Renal cortical epithelial cell (primary cell): ENCODE measurements at regions not wholly inside any gene's neighbourhood (a gene's known extent, or its start where the extent isn't known, plus 50 kb on each side); places are given as distances from the start of the nearest gene placed in this dataset.

Experiments used
- DNase-seq: peaks from one replicate; pipeline ENCODE4 v3.0.0-alpha.2; 2011; ENCODE audit warnings: low read depth

GRCh38 chr10:120282846-120283492 is 174.1 kb upstream of the PLPP4 start:
- no peak for DNase-seq

- DNase-seq, result no peak
These were observed 171.6 kb upstream of the PLPP4 start for GRCh38 chr10:120285408-120285807.

GRCh38 chr10:120286280-120286679 is 170.7 kb upstream of the PLPP4 start:
- peak; percentile 2 for DNase-seq

DNA sequence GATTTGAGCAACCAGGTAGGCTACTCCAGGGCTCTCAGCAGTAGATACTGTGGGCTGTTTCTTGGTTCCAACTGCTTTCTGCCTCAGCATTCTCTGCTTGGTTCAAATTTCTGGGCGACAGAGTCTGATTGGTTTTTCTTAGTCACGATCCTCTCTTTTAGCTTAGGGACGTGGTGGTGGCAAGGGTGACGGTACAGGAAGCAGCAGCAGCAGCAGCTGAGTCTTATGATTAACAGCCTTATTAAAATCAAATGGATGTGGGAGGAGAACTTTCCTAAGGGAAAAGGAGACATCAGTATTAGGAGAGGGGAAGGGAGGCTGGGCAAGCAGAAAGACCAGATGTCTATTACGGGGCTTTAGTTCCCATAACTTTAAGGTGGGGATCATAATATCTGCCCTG is 156.5 kb upstream of the PLPP4 start:
- no peak for DNase-seq

GRCh38 chr10:120308589-120308988 is 148.4 kb upstream of the PLPP4 start:
- DNase-seq, result no peak

GRCh38 chr10:120313715-120314114 is 143.3 kb upstream of the PLPP4 start:
- no peak for DNase-seq

GRCh38 chr10:120314442-120314841 is 142.6 kb upstream of the PLPP4 start:
- peak; percentile 72 for DNase-seq

DNA sequence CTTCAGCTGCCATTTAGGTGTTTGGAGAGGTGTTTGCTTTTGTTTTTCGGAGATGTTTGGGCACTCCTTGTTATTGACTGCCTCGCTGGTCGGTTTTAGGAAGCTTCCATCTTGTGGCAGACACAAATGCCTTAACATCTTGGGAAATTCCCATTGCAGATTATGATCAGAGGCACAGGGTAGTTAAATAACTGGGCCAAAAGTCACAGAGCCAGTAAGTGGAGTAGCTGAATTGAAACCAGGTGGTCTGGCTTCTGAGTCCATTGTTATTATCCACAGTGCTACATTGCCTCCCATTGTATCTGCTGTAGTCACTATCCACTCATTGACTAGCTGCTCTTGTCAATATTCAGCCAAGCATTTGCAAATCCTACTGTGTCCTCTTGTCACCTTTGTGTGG is 138.2 kb upstream of the PLPP4 start:
- no peak for DNase-seq

DNA sequence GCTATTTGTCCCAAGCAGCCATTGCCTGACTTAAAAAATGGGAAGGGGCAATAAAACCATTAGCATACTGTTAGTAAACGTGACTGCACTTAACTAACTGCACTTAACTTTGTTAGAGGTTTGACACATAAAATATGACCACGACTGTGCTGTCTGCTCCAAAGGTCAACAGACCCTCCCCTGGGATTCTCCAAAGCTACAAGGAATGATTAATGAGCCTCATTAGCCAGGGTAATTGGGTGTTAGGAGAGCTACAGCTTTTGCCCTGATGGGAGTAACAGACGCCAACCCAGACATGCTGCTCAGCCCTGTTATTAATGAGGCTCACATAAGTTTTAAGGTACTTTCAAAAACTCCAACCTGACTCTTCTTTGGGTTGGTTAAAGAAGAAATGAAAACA is 129.4 kb upstream of the PLPP4 start:
- no peak for DNase-seq

DNA sequence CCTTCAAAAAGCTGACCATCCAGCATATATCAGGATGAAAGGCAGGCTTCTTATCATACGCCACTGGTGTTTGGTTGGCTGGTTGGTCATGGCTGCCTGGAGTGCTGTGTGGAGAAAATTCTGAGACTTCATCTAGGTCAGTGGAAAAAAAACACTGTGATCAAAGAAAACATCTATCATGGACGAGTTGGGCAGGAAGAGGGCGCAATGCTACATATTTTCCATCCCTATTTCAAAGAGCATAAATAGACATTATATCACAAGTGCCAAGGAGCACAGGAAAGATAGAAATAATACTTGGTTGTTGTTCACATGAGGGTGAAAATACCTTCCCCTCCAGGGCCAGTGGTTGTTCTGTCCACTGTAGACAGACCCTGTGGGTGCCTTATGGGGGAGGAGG is 128.4 kb upstream of the PLPP4 start:
- no peak for DNase-seq

DNA sequence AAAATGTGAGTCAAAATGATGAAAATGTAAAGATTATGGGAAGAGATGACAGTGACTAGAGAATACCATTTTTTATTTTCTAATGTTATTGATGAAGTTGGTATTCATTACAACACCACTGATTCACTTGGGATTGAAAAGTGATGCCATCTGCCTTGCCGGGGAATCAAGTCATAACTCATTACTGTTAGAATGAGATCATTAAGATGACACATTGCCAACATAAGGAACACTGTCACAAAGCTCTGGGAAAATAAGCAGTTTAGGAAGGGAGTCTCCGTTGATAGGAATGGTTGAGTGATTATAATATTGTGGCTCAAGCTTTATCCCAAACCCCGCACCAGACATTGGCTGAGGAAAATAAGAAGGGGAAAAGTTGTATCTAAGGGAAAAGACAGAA is 121.5 kb upstream of the PLPP4 start:
- DNase-seq, result no peak

DNA sequence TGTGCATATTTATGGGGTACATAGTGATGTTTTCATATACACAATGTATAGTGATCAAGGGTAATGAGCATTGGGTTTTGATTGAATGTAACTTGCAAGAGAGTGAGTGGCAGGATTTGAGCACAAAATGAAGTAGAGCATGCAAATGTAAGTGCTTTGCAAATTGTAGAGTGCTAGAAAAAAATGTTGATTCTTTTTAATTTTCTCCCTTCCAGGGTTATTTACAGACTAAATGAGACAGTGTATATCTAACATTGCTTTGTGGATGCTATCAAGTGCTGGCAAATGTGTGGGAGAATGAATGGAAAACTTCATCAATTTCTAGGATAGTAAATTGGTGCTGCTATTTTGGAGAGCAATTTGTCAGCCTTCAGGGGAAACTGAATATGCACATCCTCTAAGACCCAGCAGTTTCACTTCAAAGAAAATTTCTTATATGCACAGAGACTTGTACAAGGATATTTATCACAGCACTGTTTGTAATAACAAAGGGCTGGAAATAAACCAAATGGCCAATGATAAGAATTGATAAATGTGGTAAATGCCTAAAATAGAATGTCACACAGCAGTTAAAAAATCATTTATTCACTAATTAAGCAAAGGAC is 120.6 kb upstream of the PLPP4 start:
- DNase-seq, result no peak

DNA sequence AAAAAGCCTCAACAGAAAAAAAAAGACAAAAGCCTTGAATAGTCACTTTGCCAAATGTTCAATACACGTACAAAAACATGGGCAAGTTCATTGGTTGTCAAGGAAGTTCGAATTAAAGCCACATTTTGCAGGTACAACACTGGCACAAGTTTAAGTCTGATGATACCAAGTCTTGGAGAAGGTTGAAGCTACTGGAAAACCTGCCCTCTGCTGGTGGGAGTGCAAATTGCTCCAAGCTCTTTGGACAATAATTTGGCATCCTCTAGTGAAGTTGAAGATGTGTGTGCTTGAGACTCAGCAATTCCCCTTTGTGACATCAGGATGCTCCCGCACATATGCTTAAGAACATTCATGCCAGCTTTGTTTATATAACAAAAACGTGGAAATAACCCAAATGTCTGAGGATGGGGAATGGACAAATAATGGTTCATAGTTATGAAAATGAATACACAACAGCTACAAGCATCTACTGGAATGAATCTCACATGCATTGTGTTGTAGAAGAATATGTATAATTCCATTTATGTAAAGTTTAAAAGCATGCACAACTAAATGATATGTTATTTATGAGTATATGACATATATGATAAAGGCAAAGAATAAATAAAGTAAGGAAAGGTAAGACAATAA is 120.0 kb upstream of the PLPP4 start:
- DNase-seq, result peak; percentile 40

DNA sequence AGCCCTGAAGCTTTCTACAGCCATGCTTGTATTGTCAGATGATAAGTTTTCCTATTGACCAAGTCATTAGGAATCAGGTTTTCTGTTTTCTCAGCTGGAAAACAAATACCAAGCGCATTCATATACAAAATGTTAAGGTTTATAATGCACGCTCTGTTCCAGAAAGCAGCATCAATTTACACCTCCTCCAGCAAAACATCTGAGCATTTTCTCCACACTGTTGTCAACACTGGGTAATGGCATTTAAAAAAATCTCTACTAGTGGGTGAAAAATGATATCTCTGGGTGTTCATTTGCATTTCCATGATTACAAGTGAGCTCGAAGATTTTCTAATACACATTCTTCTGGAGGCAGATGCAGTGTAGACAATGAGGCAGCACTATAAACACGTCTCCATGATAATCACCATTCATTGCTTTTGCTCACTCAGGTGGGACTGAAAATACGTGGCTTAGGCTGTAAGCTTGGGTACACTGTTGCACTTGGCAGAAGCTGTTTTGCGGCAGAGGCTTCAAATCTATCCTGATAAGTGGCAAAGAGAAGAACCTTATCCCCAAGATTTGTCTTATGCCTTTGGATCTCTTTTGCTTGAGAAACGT is 114.8 kb upstream of the PLPP4 start:
- peak; percentile 28 for DNase-seq

DNA sequence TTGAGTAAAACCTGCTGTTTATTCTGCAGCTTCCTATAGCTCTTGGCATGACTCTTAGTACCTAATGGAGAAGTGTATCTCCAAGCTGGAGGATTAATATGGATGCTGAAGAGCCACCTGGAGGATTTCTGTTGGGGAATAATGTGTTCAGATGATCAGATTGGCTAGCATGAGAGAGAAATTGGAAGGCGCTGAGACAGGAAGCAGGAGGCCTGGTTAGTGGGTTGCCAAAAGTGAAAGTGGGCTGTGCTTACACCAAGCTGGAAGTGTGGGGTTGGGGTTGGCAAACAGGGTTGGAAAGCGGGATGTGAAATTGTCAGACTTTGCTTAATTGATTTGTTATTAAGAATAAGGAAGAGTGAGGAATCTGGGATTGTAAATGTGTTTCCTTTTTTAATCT is 111.8 kb upstream of the PLPP4 start:
- DNase-seq, result no peak

- no peak for DNase-seq
These were observed 109.4 kb upstream of the PLPP4 start for GRCh38 chr10:120347644-120348043.

DNA sequence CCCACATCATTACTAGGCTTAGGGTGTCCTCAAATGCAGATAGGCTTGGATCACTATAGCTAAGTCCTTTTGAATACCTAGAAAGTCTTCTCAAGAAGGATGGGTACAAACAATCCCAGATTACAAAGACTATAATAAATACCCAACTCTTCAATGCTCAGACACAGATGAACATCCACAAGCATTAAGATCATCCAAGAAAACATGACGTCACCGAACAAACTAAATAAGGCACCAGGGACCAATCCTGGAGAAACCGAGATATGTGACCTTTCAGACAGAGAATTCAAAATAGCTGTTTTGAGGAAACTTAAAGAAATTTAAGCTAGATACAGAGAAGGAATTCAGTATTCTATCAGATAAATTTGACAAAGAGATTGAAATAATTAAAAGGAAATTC is 108.0 kb upstream of the PLPP4 start:
- DNase-seq, result no peak

GRCh38 chr10:120355425-120355824 is 101.6 kb upstream of the PLPP4 start:
- no peak for DNase-seq

DNA sequence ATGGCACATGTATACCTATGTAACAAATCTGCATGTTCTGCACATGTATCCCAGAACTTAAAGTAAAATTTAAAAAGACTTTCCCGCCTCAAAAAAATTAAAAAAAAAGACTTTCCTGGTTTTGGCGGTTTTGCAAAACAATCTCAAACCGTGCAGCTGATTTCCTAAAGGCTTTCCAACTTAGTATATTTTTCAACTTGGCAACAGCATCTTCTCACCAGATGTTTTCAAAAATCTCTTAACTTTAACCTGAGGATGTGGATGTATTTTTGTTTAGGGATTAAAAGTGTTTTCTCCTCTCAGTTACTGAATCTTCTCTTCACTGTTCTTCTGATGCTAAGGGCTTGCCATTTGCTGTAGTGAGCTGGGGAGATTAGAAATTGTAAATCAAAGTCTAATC is 96.5 kb upstream of the PLPP4 start:
- DNase-seq, result no peak

GRCh38 chr10:120365872-120366271 is 91.2 kb upstream of the PLPP4 start:
- DNase-seq, result peak; percentile 79

- DNase-seq, result no peak
These were observed 89.7 kb upstream of the PLPP4 start for GRCh38 chr10:120367341-120367740.

DNA sequence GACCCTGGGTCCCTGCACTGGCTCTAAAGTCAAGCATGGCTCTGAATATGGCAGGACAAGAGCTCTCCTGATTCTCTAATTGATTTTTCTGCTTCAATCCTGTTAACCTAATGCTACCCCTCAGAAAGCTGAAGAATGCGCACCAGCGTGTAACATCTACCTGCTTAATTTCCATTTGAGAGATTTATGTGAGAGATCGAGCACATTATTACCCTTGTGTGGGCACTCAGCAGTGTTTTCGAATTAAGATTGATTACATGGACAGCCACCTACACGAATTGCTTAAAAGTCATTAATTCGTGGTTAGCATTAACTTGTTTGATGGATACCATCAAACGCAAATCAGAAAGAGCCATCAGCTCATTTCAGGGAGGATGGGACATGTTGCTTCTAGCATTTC is 88.7 kb upstream of the PLPP4 start:
- no peak for DNase-seq

DNA sequence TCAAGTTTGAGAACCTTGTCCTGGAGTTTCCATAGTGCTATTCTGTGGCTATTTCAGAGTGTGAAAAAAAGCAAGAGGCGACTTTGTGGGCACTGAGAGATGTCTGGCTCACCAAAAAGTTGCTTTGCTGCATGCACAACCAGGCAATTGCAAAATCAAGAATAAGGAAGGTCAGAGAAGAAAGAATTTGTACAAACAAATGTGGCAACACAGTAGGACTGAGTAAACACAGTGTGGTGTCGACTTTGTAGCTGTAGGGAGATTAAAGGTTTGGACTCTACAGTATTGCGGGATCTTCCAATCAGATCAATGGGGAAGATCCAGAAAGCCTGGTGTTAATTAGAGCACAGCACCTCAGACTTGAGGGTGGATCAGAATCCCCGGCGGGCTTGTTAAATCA is 88.1 kb upstream of the PLPP4 start:
- peak; percentile 50 for DNase-seq
